ENCODE measurements at regions not wholly inside any gene's neighbourhood (a gene's known extent, or its start where the extent isn't known, plus 50 kb on each side); places are given as distances from the start of the nearest gene placed in this dataset.
"Not testable (repeated sequence)": the region's sequence is repeated elsewhere in the genome, so short reads cannot be mapped to it uniquely, and the experiment has no call there.

DNA sequence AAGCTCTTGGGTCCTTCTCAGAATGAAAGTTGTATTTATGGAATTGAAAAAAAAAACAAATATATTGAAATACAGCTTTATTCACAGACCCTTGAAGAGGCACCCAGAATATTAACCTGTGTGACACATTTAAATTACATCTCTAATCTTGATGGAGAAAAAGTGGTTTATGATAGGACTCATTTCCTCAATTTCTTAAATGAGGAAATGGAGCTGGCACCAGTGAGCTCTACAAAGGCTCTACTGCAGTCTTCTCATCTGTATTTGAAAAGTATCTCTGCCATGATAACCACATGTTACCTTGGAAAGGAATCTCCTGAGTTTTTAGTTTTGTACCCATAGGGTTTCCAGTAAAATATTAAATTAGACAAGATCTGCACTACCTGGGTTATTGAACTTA, 186.5 kb downstream of the HIPK3 start:
- no peak for DNase-seq (ENCODE audit: low spot score)
- TF ChIP-seq, protein P1, sequence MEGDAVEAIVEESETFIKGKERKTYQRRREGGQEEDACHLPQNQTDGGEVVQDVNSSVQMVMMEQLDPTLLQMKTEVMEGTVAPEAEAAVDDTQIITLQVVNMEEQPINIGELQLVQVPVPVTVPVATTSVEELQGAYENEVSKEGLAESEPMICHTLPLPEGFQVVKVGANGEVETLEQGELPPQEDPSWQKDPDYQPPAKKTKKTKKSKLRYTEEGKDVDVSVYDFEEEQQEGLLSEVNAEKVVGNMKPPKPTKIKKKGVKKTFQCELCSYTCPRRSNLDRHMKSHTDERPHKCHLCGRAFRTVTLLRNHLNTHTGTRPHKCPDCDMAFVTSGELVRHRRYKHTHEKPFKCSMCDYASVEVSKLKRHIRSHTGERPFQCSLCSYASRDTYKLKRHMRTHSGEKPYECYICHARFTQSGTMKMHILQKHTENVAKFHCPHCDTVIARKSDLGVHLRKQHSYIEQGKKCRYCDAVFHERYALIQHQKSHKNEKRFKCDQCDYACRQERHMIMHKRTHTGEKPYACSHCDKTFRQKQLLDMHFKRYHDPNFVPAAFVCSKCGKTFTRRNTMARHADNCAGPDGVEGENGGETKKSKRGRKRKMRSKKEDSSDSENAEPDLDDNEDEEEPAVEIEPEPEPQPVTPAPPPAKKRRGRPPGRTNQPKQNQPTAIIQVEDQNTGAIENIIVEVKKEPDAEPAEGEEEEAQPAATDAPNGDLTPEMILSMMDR (IDR thresholded peaks at IDR 0.05) = no peak
- Histone ChIP-seq H3K4me3 (no peak overlapping the region), H3K27ac (no peak overlapping the region)

DNA sequence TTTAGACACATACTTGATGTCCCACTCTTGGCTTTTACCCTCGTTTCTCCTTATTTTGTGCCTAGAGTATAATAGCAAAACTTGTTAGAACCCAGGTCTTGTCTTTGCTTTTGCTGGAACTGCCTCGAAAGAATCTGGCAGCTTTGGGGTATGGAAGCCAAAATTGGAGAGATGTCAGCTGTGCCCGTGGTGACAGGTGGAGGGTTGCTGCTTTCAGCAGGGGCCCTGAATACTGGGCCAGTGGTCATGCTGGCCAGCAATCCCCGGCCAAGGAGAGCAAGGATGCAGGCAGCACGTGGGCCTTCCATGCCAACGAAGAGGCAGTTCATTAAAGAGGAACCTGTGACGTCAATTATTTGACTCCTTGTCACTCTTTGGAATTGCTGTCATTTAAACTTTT, 181.1 kb downstream of the HIPK3 start:
- H3K4me3 ChIP-seq = no peak overlapping the region
- TF ChIP-seq, protein P1 (IDR thresholded peaks at IDR 0.05) = no peak
- DNase-seq (ENCODE audit: low spot score) = no peak
- no peak overlapping the region for H3K27ac ChIP-seq

DNA sequence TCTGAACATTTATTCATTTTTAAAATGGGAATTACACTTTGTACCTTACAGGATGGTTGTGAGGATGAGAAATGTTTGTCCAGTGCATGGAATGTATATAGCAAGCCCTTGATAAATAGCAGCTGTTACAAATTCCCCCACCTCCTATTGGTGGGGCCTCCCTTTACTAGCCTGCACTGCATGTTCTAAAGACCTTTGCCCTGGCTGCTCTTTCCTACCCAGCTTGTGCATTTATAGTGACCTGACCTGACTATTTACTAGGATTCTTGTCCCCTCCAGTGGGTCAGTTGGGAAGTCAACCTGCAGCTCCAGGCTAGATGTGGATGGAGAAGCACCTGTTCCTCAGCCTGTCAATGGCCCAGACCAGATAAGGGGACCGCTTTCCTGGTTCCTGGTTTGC, 180.3 kb downstream of the HIPK3 start:
- TF ChIP-seq, protein P1 (IDR thresholded peaks at IDR 0.05) = no peak
- no peak overlapping the region for H3K27ac ChIP-seq
- DNase-seq (ENCODE audit: low spot score) = no peak
- H3K4me3 ChIP-seq = no peak overlapping the region

DNA sequence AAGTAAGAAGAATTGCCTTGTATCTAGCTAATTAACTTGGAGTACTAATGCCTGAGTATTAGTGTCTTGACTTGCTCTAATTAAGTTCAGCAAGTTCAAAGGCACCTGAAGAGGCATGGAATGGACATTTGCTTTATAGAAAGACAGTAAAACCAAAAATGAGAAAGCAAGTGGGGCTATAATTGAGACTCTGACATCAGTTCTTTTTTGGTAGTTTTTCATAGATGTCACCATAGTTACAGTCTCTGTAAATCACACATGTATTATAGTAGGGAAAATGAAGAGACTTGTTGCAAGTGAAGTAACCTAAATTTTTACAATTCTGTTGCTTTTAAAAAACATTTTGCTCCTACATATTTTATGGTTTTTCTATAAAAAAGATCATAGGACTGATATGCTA, 178.0 kb downstream of the HIPK3 start:
- Histone ChIP-seq H3K4me3 (no peak overlapping the region), H3K27ac (no peak overlapping the region)
- DNase-seq (ENCODE audit: low spot score) = no peak
- TF ChIP-seq, protein P1 (IDR thresholded peaks at IDR 0.05) = no peak

DNA sequence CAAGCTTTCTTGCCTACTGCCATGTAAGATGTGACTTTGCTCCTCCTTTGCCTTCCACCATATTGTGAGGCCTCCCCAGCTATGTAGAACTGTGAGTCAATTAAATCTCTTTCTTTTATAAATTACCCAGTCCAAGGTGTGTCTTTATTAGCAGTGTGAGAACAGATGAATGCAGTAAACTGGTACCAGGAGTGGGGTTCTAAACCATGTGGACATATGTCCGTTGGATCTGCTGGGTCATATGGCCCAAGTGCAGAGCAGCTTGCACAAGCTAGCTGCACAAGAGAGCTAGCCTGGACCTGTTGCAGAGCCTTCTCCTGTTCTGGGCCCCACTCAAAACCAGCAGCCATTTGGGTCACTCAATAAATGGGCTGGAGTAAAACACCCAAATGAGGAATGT, 177.1 kb downstream of the HIPK3 start:
- no peak overlapping the region for H3K4me3 ChIP-seq
- no peak overlapping the region for H3K27ac ChIP-seq
- DNase-seq (ENCODE audit: low spot score) = no peak
- TF ChIP-seq, protein P1 (IDR thresholded peaks at IDR 0.05) = no peak

DNA sequence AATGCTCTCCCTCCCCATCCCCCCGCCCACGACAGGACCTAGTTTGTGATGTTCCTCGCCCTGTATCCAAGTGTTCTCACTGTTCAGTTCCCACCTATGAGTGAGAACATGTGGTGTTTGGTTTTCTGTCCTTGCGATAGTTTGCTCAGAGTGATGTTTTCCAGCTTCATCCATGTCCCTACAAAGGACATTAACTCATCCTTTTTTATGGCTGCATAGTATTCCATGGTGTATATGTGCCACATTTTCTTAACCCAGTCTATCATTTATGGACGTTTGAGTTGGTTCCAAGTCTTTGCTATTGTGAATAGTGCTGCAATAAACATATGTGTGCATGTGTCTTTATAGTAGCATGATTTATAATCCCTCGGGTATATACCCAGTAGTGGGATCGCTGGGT, 171.3 kb downstream of the HIPK3 start:
- DNase-seq (ENCODE audit: low spot score); H3K27ac ChIP-seq; H3K4me3 ChIP-seq: not testable (repeated sequence)

DNA sequence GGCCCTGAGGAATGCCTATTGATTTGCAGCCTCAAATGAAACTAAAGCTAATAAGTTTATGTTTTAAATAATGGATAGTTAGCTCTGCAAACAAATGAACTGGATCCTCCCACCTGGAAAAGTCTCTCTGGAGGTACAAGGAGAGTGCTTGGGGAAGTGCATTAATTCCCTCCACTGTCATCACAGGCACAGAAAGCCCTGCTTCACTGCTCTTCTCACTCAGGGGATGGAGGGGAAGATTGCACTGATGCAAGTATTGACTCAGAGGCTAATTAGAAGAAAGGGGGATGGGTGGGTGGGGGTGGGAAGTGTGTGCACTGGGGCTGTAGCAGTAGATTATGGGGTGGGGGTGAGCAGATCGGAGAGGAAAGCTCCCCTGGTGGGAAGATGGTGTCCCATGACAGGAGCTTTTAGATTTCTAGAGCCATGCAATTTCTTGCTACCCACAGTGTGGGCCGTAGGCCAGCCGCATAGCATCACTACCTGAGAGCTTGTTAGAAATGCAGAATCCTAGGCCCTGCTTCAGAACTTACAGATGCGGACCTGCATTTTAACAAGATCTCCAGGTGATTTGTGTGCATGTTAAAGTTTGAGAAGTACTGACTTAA, 163.9 kb downstream of the HIPK3 start:
- no peak overlapping the region for H3K4me3 ChIP-seq
- TF ChIP-seq, protein P1 (IDR thresholded peaks at IDR 0.05) = no peak
- no peak overlapping the region for H3K27ac ChIP-seq
- no peak for DNase-seq (ENCODE audit: low spot score)

DNA sequence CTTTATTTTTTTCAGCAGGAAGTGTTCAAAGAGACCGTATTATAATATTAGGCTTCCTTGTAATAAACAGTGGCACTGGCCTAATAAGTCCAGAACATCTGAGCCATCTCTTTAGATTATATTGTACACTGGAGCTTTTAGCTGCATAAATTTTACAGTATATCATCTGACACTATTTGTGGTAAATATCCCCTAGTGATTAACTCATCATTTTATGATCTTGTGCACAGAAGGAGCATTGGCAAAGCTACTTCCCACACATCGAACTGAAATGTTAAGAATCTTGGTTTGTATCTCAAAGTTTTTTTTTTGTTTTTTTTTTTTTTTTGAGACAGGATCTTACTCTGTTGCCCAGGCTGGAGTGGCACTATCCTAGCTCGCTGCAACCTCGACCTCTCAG, 162.7 kb downstream of the HIPK3 start:
- DNase-seq (ENCODE audit: low spot score) = no peak
- Histone ChIP-seq H3K27ac (no peak overlapping the region), H3K4me3 (no peak overlapping the region)
- TF ChIP-seq, protein P1 (IDR thresholded peaks at IDR 0.05) = no peak

Measured in coronary artery (tissue), 2 donors.